ENCODE measurements at regions not wholly inside any gene's neighbourhood (a gene's known extent, or its start where the extent isn't known, plus 50 kb on each side); places are given as distances from the start of the nearest gene placed in this dataset.

DNA sequence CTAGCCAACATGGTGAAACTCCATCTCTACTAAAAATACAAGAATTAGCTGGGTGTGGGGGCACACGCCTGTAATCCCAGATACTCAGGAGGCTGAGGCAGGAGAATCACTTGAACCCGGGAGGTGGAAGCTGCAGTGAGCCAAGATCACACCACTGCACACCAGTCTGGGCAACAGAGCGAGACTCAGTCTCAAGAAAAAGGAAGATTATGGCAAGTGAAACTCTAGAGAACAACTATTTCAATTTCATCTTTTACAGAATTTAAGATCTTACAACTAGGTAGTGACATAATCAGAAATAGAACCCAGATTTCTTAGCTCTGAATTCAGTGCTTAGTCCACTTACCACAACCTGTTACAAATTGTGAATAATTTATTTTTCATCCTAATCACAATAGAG lies 108.8 kb upstream of the MAP3K1 start:
- Mint-ChIP-seq H3K4me3 (no peak overlapping the region), H3K9me3 (peaks cover 0 to 5% (median 0%) of the 10 kb centered on the region in 5 donors), H3K27me3 (peaks cover 11 to 43% of the 10 kb centered on the region in 2 donors), H3K4me1 (peaks cover 5 to 24% (median 5%) of the 10 kb centered on the region in 3 donors), H3K27ac (no peak overlapping the region), H3K36me3 (peaks cover 0 to 18% (median 1%) of the 10 kb centered on the region in 3 donors)
- DNase-seq, result no peak
- Histone ChIP-seq H3K9me3 (ENCODE audit: low read length) (no peaks in the 10 kb centered on the region), H3K4me3 (ENCODE audit: low read length) (no peak overlapping the region), H3K27me3 (ENCODE audit: insufficient read depth, low read length, poor library complexity, severe bottlenecking) (no peaks in the 10 kb centered on the region), H3K36me3 (ENCODE audit: insufficient read depth, low read length) (no peaks in the 10 kb centered on the region), H3K27ac (ENCODE audit: low read depth, low read length) (no peak overlapping the region), H3K4me1 (ENCODE audit: insufficient read depth, low read length) (peaks cover 4% of the 10 kb centered on the region)
- ChIA-PET CTCF (no interaction called here), POLR2A (no interaction called here)

GRCh38 chr5:56705217-56705616 lies 110.1 kb upstream of the MAP3K1 start:
- no peak overlapping the region for H3K4me3 Mint-ChIP-seq
- Histone ChIP-seq H3K27ac (ENCODE audit: low read depth, low read length) (no peak overlapping the region), H3K27me3 (ENCODE audit: insufficient read depth, low read length, poor library complexity, severe bottlenecking) (no peaks in the 10 kb centered on the region), H3K4me1 (ENCODE audit: insufficient read depth, low read length) (peaks cover 16% of the 10 kb centered on the region), H3K9me3 (ENCODE audit: low read length) (no peaks in the 10 kb centered on the region), H3K4me3 (ENCODE audit: low read length) (no peak overlapping the region), H3K36me3 (ENCODE audit: insufficient read depth, low read length) (no peaks in the 10 kb centered on the region)
- H3K4me1 Mint-ChIP-seq, result peaks cover 8 to 26% (median 14%) of the 10 kb centered on the region in 3 donors
- H3K27ac Mint-ChIP-seq, result peak overlapping the region in 1 of 8 donors; percentile 23
- DNase-seq, result no peak
- ChIA-PET POLR2A (no interaction called here), CTCF (no interaction called here)
- H3K36me3 Mint-ChIP-seq, result peaks cover 0 to 18% (median 1%) of the 10 kb centered on the region in 3 donors
- peaks cover 0 to 3% (median 0%) of the 10 kb centered on the region in 5 donors for H3K9me3 Mint-ChIP-seq
- peaks cover 11 to 49% of the 10 kb centered on the region in 2 donors for H3K27me3 Mint-ChIP-seq

DNA sequence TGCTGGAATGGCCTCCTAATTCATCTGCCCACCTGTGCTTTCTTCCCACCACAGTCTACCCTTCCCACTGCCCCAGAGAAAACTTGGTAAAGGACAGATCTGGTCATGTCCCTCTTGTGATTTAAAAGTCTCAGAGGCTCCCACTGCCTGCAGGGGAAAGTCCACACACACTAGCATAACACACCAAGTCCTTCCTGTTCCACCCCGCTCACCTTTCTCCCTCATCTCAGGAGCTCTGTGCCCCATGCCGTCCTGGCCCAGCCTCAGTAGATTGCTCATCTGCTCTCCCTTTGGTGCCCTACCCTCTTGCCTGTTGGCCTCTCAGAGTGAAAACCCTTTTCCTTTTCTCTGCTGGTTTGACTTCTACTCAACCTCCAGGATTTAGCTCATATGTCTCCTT lies 111.4 kb upstream of the MAP3K1 start:
- ChIA-PET POLR2A (no interaction called here), CTCF (no interaction called here)
- no peaks in the 10 kb centered on the region for H3K36me3 ChIP-seq (ENCODE audit: insufficient read depth, low read length)
- Mint-ChIP-seq H3K27ac (no peak overlapping the region), H3K4me1 (peaks cover 12 to 38% (median 21%) of the 10 kb centered on the region in 3 donors), H3K27me3 (peaks cover 11 to 55% of the 10 kb centered on the region in 2 donors), H3K9me3 (no peaks in the 10 kb centered on the region), H3K4me3 (no peak overlapping the region), H3K36me3 (peaks cover 0 to 12% (median 1%) of the 10 kb centered on the region in 3 donors)
- H3K27ac ChIP-seq (ENCODE audit: low read depth, low read length), result no peak overlapping the region
- no peaks in the 10 kb centered on the region for H3K9me3 ChIP-seq (ENCODE audit: low read length)
- H3K4me1 ChIP-seq (ENCODE audit: insufficient read depth, low read length), result peaks cover 29% of the 10 kb centered on the region
- no peak overlapping the region for H3K4me3 ChIP-seq (ENCODE audit: low read length)
- DNase-seq, result no peak
- H3K27me3 ChIP-seq (ENCODE audit: insufficient read depth, low read length, poor library complexity, severe bottlenecking), result no peaks in the 10 kb centered on the region

DNA sequence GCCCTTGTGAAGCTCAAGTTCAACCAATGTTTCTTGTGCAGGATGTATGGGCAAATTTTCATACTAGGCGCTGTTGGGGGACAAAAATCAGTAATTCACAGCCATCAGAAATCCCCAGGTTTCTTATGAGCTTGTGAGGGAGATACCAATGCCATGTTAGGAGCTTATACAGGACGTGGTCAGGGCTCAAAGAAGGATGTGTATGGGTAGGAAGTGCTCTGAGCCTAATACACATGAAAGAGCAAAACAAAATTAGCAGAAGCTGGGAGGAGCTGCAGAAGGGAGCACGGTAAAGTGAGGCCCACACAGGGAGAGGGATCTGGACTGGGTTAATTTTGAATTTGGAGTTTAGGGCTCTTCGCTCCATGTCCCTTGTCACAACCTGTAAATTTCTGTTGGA lies 114.6 kb upstream of the MAP3K1 start:
- DNase-seq, result no peak
- H3K27me3 ChIP-seq (ENCODE audit: insufficient read depth, low read length, poor library complexity, severe bottlenecking), result no peaks in the 10 kb centered on the region
- H3K4me1 ChIP-seq (ENCODE audit: insufficient read depth, low read length), result peaks cover 50% of the 10 kb centered on the region
- H3K27ac ChIP-seq (ENCODE audit: low read depth, low read length), result no peak overlapping the region
- H3K9me3 Mint-ChIP-seq, result no peaks in the 10 kb centered on the region
- H3K9me3 ChIP-seq (ENCODE audit: low read length), result no peaks in the 10 kb centered on the region
- H3K27me3 Mint-ChIP-seq, result peaks cover 11 to 41% of the 10 kb centered on the region in 2 donors
- CTCF ChIA-PET, result interaction anchor here (1.3 kb wide), 1 partner anchor 35 kb away, joined by 3 read pairs; no protein-coding TSS in a partner anchor
- peak overlapping the region in 3 of 8 donors; percentile 2 to 18 (median 10) for H3K27ac Mint-ChIP-seq
- no peak overlapping the region for H3K4me3 ChIP-seq (ENCODE audit: low read length)
- H3K4me3 Mint-ChIP-seq, result peak overlapping the region in 3 of 7 donors; percentile 2 to 29 (median 12)
- POLR2A ChIA-PET, result no interaction called here
- H3K36me3 ChIP-seq (ENCODE audit: insufficient read depth, low read length), result no peaks in the 10 kb centered on the region
- peaks cover 0 to 12% (median 1%) of the 10 kb centered on the region in 3 donors for H3K36me3 Mint-ChIP-seq
- H3K4me1 Mint-ChIP-seq, result peaks cover 24 to 59% (median 34%) of the 10 kb centered on the region in 3 donors

GRCh38 chr5:56699538-56699937 lies 115.8 kb upstream of the MAP3K1 start:
- Histone ChIP-seq H3K27me3 (ENCODE audit: insufficient read depth, low read length, poor library complexity, severe bottlenecking) (no peaks in the 10 kb centered on the region), H3K9me3 (ENCODE audit: low read length) (no peaks in the 10 kb centered on the region), H3K27ac (ENCODE audit: low read depth, low read length) (no peak overlapping the region), H3K4me1 (ENCODE audit: insufficient read depth, low read length) (peaks cover 54% of the 10 kb centered on the region), H3K36me3 (ENCODE audit: insufficient read depth, low read length) (no peaks in the 10 kb centered on the region), H3K4me3 (ENCODE audit: low read length) (no peak overlapping the region)
- Mint-ChIP-seq H3K4me3 (no peak overlapping the region), H3K27ac (peak overlapping the region in 5 of 8 donors; percentile 40 to 89 (median 44)), H3K27me3 (peaks cover 9 to 36% of the 10 kb centered on the region in 2 donors), H3K4me1 (peaks cover 29 to 69% (median 37%) of the 10 kb centered on the region in 3 donors), H3K9me3 (no peaks in the 10 kb centered on the region), H3K36me3 (peaks cover 0 to 8% (median 1%) of the 10 kb centered on the region in 3 donors)
- ChIA-PET POLR2A (no interaction called here), CTCF (interaction anchor here (1.3 to 1.5 kb wide), 2 partner anchors 12 to 37 kb away, joined by 3 to 4 read pairs; no protein-coding TSS in a partner anchor)
- DNase-seq, result no peak

DNA sequence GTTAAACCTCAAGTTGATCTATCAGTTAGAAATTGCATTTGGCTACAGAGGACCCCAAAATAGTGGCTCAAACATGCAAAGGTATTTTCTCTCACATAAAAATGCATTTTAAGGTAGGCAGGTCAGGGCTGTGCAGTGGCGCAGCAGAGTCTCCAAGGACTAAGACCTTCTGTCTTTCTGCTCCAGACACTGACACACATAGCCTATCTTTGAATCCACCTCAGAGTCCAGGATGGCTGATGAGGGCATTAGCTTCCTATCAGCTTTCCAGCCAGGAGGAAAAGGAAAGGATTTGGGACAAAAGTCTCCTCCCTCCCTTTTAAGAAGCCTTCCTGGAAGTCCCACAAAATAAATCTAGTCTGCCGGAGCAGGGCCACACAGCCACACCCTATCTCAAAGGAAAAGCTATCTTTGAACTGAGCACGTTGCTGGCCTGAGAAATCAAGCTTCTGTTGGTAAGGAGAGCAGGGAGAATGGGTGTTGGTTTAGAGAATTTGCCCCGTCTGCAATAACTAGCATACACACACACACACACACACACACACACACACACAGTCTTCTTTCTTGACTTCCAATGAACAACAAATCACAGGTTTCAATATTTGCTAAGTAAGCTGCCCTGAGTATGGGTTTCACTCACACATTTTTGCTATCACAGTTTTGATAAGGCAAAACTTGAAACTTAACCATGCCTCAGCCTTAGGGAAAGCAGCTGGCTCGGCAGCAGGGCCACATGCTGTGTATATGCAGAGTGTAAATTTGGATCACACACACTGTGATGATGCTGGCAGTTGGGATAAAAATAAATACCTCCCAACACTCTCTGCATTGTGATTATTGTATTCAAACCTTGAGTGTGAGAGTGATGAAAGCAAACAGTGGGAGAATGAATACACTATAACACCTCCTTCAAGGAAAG lies 116.6 kb upstream of the MAP3K1 start:
- Mint-ChIP-seq H3K36me3 (peaks cover 0 to 3% (median 1%) of the 10 kb centered on the region in 3 donors), H3K4me3 (peak overlapping the region in 1 of 7 donors; percentile 2), H3K27me3 (peaks cover 6 to 39% of the 10 kb centered on the region in 2 donors), H3K9me3 (no peaks in the 10 kb centered on the region), H3K27ac (peak overlapping the region in 5 of 8 donors; percentile 35 to 89 (median 46)), H3K4me1 (peaks cover 33 to 72% (median 43%) of the 10 kb centered on the region in 3 donors)
- ChIA-PET CTCF (interaction anchor here (1.5 kb wide), 1 partner anchor 11 kb away, joined by 4 read pairs; no protein-coding TSS in a partner anchor), POLR2A (no interaction called here)
- Histone ChIP-seq H3K4me3 (ENCODE audit: low read length) (no peak overlapping the region), H3K9me3 (ENCODE audit: low read length) (no peaks in the 10 kb centered on the region), H3K4me1 (ENCODE audit: insufficient read depth, low read length) (peaks cover 61% of the 10 kb centered on the region), H3K27me3 (ENCODE audit: insufficient read depth, low read length, poor library complexity, severe bottlenecking) (no peaks in the 10 kb centered on the region), H3K36me3 (ENCODE audit: insufficient read depth, low read length) (no peaks in the 10 kb centered on the region), H3K27ac (ENCODE audit: low read depth, low read length) (no peak overlapping the region)
- no peak for DNase-seq

- no peaks in the 10 kb centered on the region for H3K27me3 ChIP-seq (ENCODE audit: insufficient read depth, low read length, poor library complexity, severe bottlenecking)
- no peaks in the 10 kb centered on the region for H3K36me3 Mint-ChIP-seq
- H3K27ac ChIP-seq (ENCODE audit: low read depth, low read length), result no peak overlapping the region
- peaks cover 76% of the 10 kb centered on the region for H3K4me1 ChIP-seq (ENCODE audit: insufficient read depth, low read length)
- no peaks in the 10 kb centered on the region for H3K36me3 ChIP-seq (ENCODE audit: insufficient read depth, low read length)
- peak overlapping the region in 3 of 8 donors; percentile 14 to 67 (median 66) for H3K27ac Mint-ChIP-seq
- H3K4me3 Mint-ChIP-seq, result no peak overlapping the region
- H3K4me1 Mint-ChIP-seq, result peaks cover 48 to 87% (median 59%) of the 10 kb centered on the region in 3 donors
- H3K27me3 Mint-ChIP-seq, result peaks cover 9 to 42% of the 10 kb centered on the region in 2 donors
- no peak for DNase-seq
- ChIA-PET POLR2A (interaction anchor here (0.6 to 0.7 kb wide), 2 partner anchors 116 to 389 kb away, joined by 3 to 6 read pairs; no protein-coding TSS in a partner anchor), CTCF (interaction anchor here (0.8 kb wide), 1 partner anchor 27 kb away, joined by 3 read pairs; no protein-coding TSS in a partner anchor)
- H3K9me3 Mint-ChIP-seq, result no peaks in the 10 kb centered on the region
- H3K9me3 ChIP-seq (ENCODE audit: low read length), result no peaks in the 10 kb centered on the region
- H3K4me3 ChIP-seq (ENCODE audit: low read length), result no peak overlapping the region
These were observed 118.4 kb upstream of the MAP3K1 start for GRCh38 chr5:56696900-56697299.

- peak overlapping the region in 3 of 8 donors; percentile 2 to 94 (median 78) for H3K27ac Mint-ChIP-seq
- peak overlapping the region in 3 of 7 donors; percentile 15 to 65 (median 42) for H3K4me3 Mint-ChIP-seq
- Histone ChIP-seq H3K27ac (ENCODE audit: low read depth, low read length) (no peak overlapping the region), H3K27me3 (ENCODE audit: insufficient read depth, low read length, poor library complexity, severe bottlenecking) (no peaks in the 10 kb centered on the region), H3K4me1 (ENCODE audit: insufficient read depth, low read length) (peaks cover 75% of the 10 kb centered on the region), H3K36me3 (ENCODE audit: insufficient read depth, low read length) (no peaks in the 10 kb centered on the region), H3K4me3 (ENCODE audit: low read length) (no peak overlapping the region), H3K9me3 (ENCODE audit: low read length) (no peaks in the 10 kb centered on the region)
- POLR2A ChIA-PET, result no interaction called here
- no peaks in the 10 kb centered on the region for H3K9me3 Mint-ChIP-seq
- DNase-seq, result no peak
- H3K36me3 Mint-ChIP-seq, result no peaks in the 10 kb centered on the region
- H3K4me1 Mint-ChIP-seq, result peaks cover 52 to 84% (median 59%) of the 10 kb centered on the region in 3 donors
- H3K27me3 Mint-ChIP-seq, result peaks cover 6 to 49% of the 10 kb centered on the region in 2 donors
- CTCF ChIA-PET, result no interaction called here
These were observed 122.1 kb upstream of the MAP3K1 start for GRCh38 chr5:56693220-56693579.
